K562 (cell line): ENCODE measurements at regions not wholly inside any gene's neighbourhood (a gene's known extent, or its start where the extent isn't known, plus 50 kb on each side); places are given as distances from the start of the nearest gene placed in this dataset.

Experiments used
- BACH1 ChIP-seq: fragments of 200-800 bp; sonication (Bioruptor generic); IDR thresholded peaks from 2 replicates; pipeline ENCODE4 v1.6.1; 2016; ENCODE audit warnings: missing genetic modification characterization, missing compliant biosample characterization
- BMI1 ChIP-seq: fragments of 150-350 bp; IDR thresholded peaks from 2 replicates; pipeline ENCODE4 v1.6.1; 2014; ENCODE audit warnings: low read length
- COPS2 ChIP-seq: fragments of 450-650 bp; conservative IDR thresholded peaks from 2 replicates; pipeline ENCODE4 v1.6.1; 2016; ENCODE audit warnings: mild to moderate bottlenecking, moderate library complexity
- CTCF ChIP-seq, 3 experiments: IDR thresholded peaks in 2 of 3; conservative IDR thresholded peaks in 1 of 3; 2 replicates each; pipeline ENCODE4 v1.5.1; 2011 to 2012; ENCODE audit warnings: low read length in 3 of 3, mild to moderate bottlenecking in 3 of 3, control low read depth in 2 of 3, improper control_type of control experiment in 1 of 3, inconsistent platforms in 1 of 3, low read depth in 1 of 3, mixed read lengths in 1 of 3, moderate library complexity in 1 of 3; ENCODE audit not compliant: insufficient read depth in 2 of 3
- EHMT2 ChIP-seq: fragments of 450-650 bp; IDR thresholded peaks from 2 replicates; pipeline ENCODE4 v1.6.1; 2018; ENCODE audit warnings: antibody characterized with exemption
- ELK1 ChIP-seq: sonication (generic); formaldehyde crosslinking; IDR thresholded peaks from 2 replicates; pipeline ENCODE4 v1.8.1; 2022; ENCODE audit warnings: missing genetic modification reagents
- KAT2B ChIP-seq: IDR thresholded peaks from one replicate; pipeline ENCODE4 v1.6.1; 2012; ENCODE audit warnings: low read depth, mild to moderate bottlenecking, control low read depth, inconsistent platforms, low read length, moderate library complexity
- MAX ChIP-seq: sonication (generic); formaldehyde crosslinking; IDR thresholded peaks from 2 replicates; pipeline ENCODE4 v1.9.0; 2022; ENCODE audit warnings: mild to moderate bottlenecking, missing genetic modification reagents
- NFE2 ChIP-seq: IDR thresholded peaks from 2 replicates; pipeline ENCODE4 v1.6.1; 2014; ENCODE audit warnings: antibody characterized with exemption, low read depth
- RERE ChIP-seq: sonication (generic); formaldehyde crosslinking; IDR thresholded peaks from 2 replicates; pipeline ENCODE4 v1.8.0; 2023; ENCODE audit warnings: missing genetic modification reagents, mild to moderate bottlenecking, borderline replicate concordance
- REST ChIP-seq, 2 experiments: fragments of 450-650 bp; formaldehyde crosslinking in 1 of 2; IDR thresholded peaks; 2 replicates each; pipeline versions ENCODE4 v1.4.0 to v1.6.1; 2014 to 2020; ENCODE audit warnings: mild to moderate bottlenecking in 2 of 2, borderline replicate concordance in 1 of 2, low read depth in 1 of 2
- ZNF740 ChIP-seq, 3 experiments: fragments of 200-800 bp in 1 of 3; sonication (Bioruptor generic) in 1 of 3; sonication (generic) in 1 of 3; formaldehyde crosslinking in 1 of 3; IDR thresholded peaks; 2 replicates each; pipeline versions ENCODE4 v1.6.1 to v1.8.0; 2016 to 2022; ENCODE audit warnings: mild to moderate bottlenecking in 2 of 3, missing compliant biosample characterization in 2 of 3, missing genetic modification characterization in 2 of 3, missing genetic modification reagents in 1 of 3

GRCh38 chrX:129360175-129360574 is 163.1 kb downstream of the SMARCA1 start:
- TF ChIP-seq MAX (CRISPR knock-in tag) (no peak), ELK1 (CRISPR knock-in tag) (no peak), CTCF (IDR thresholded peaks at IDR 0.05 in 2 of 3, conservative IDR thresholded peaks at IDR 0.05 in 1 of 3; ENCODE audit: insufficient read depth in 2 of 3, low read depth in 1 of 3, low read length in 3 of 3) (peak in 2 of 3 experiments; percentile 52 to 55; a peak in 4 of 6 replicates), COPS2 (no peak), NFE2 (no peak), BMI1 (no peak), KAT2B (no peak), BACH1 (tag) (no peak), ZNF740 (CRISPR knock-in tag; IDR thresholded peaks at IDR 0.05) (no peak), ZNF740 (tag; IDR thresholded peaks at IDR 0.05) (no peak), RERE (CRISPR knock-in tag) (no peak), EHMT2 (no peak), REST (IDR thresholded peaks at IDR 0.05; ENCODE audit: borderline replicate concordance) (no peak), REST (CRISPR knock-in tag; IDR thresholded peaks at IDR 0.05; ENCODE audit: low read depth) (no peak)
